ENCODE measurements at regions not wholly inside any gene's neighbourhood (a gene's known extent, or its start where the extent isn't known, plus 50 kb on each side); places are given as distances from the start of the nearest gene placed in this dataset.

DNA sequence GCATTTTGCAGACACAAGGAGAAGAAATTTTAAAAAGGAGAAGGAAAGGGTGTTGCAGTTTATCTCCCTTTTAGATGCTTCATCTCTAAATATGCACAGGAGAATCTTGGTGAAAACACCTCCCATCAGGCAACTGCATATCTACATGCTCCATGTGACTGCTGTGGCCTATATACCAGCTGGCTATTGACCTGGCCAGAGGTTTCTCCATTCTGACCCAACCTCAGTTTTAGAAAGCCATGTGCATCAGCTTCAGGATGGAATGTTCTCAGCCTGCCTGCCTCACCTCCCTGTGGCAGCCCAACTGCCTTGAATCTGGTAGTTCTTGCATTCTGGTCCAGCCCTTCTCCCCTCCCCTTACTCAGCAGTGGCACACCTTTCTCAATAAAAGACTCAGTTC is 1958.8 kb upstream of the CELF4 start:
- no peaks in the 10 kb centered on the region for H4K20me1 ChIP-seq (ENCODE audit: control insufficient read depth, insufficient read depth)
- H3K36me3 ChIP-seq (ENCODE audit: control insufficient read depth in 2 of 2, insufficient read depth in 2 of 2, low read length in 1 of 2) = no peaks in the 10 kb centered on the region
- no peak for TF ChIP-seq IKZF1 (conservative IDR thresholded peaks at IDR 0.05)
- SMC1A ChIA-PET (ENCODE audit: uncharacterized antibody, unreplicated experiment) = no interaction called here
- H3K79me2 ChIP-seq (ENCODE audit: control insufficient read depth, insufficient read depth, low read length) = no peaks in the 10 kb centered on the region
- BruUV-seq (replicated peaks) = no TSS peak
- intact Hi-C loops (cut with micrococcal nuclease; ENCODE audit: unreplicated experiment) (no loop called here), in situ Hi-C loops (cut with MboI) (no loop called here)
- CTCF ChIA-PET = no interaction called here
- FAIRE-seq (no peak), ATAC-seq (no peak), DNase-seq (ENCODE audit: low read depth, low spot score) (no peak)
- H3K9ac ChIP-seq (ENCODE audit: control insufficient read depth, insufficient read depth, low read length) = no peak overlapping the region
- H2AFZ ChIP-seq (ENCODE audit: control insufficient read depth, low read depth, low read length) = no peak overlapping the region
- H3K4me1 ChIP-seq (ENCODE audit: control insufficient read depth, insufficient read depth, low read length) = no peaks in the 10 kb centered on the region
- H3K9me3 ChIP-seq (replicated peaks; ENCODE audit: control insufficient read depth, insufficient read depth, low read length) = no peaks in the 10 kb centered on the region
- H3K27ac ChIP-seq (ENCODE audit: control insufficient read depth, insufficient read depth) = no peak overlapping the region
- no peaks in the 10 kb centered on the region for H3K27me3 ChIP-seq (replicated peaks in 1 of 2; ENCODE audit: control insufficient read depth in 2 of 2, insufficient read depth in 2 of 2, low read length in 1 of 2)
- POLR2A ChIA-PET = no interaction called here
- RAD21 ChIA-PET (ENCODE audit: unreplicated experiment) = no interaction called here
- no peak overlapping the region for H3K4me3 ChIP-seq
- no peak overlapping the region for H3K4me2 ChIP-seq (ENCODE audit: control insufficient read depth, insufficient read depth)

DNA sequence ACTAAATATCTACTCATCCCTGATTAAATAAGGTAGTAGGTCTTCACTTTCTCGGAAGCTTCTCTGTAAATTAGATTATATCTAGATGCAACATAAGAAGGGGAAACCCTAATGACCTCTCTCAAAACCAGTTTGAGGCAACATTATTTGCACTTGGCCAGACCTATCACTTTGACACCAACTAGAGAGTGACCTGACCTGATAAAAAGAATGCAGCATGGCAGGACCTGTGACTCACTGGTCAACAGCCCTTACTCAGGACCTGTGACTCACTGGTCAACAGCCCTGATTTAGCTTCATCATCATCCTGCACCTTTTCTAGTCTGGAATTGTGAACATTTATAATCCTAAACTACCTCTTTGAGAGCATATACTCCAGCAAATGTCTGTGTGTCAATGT is 1957.7 kb upstream of the CELF4 start:
- no peak for FAIRE-seq
- no peaks in the 10 kb centered on the region for H3K79me2 ChIP-seq (ENCODE audit: control insufficient read depth, insufficient read depth, low read length)
- TF ChIP-seq, protein P1, sequence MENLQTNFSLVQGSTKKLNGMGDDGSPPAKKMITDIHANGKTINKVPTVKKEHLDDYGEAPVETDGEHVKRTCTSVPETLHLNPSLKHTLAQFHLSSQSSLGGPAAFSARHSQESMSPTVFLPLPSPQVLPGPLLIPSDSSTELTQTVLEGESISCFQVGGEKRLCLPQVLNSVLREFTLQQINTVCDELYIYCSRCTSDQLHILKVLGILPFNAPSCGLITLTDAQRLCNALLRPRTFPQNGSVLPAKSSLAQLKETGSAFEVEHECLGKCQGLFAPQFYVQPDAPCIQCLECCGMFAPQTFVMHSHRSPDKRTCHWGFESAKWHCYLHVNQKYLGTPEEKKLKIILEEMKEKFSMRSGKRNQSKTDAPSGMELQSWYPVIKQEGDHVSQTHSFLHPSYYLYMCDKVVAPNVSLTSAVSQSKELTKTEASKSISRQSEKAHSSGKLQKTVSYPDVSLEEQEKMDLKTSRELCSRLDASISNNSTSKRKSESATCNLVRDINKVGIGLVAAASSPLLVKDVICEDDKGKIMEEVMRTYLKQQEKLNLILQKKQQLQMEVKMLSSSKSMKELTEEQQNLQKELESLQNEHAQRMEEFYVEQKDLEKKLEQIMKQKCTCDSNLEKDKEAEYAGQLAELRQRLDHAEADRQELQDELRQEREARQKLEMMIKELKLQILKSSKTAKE (IDR thresholded peaks at IDR 0.05; ENCODE audit: low read depth, poor library complexity, severe bottlenecking) = no peak
- no peak for TF ChIP-seq RBBP5 (conservative IDR thresholded peaks at IDR 0.05)
- TF ChIP-seq YY1 (IDR thresholded peaks at IDR 0.05; ENCODE audit: low read depth, low read length) = no peak
- TF ChIP-seq BACH1 (IDR thresholded peaks at IDR 0.05; ENCODE audit: borderline replicate concordance) = no peak
- TF ChIP-seq RFX5 (IDR thresholded peaks at IDR 0.05; ENCODE audit: low read depth, low read length) = no peak
- TF ChIP-seq NR2C1 (IDR thresholded peaks at IDR 0.05) = no peak
- TF ChIP-seq IRF4 (IDR thresholded peaks at IDR 0.05; ENCODE audit: low read depth, low read length) = no peak
- no peak for TF ChIP-seq CHD1 (IDR thresholded peaks at IDR 0.05; ENCODE audit: low read depth, low read length)
- TF ChIP-seq KLF5 (IDR thresholded peaks at IDR 0.05; ENCODE audit: partially characterized antibody) = no peak
- no peak for TF ChIP-seq POU2F2 (IDR thresholded peaks at IDR 0.05; ENCODE audit: borderline replicate concordance, low read depth, low read length)
- TF ChIP-seq IKZF1 (conservative IDR thresholded peaks at IDR 0.05) = no peak
- no peak for TF ChIP-seq CREM (IDR thresholded peaks at IDR 0.05; ENCODE audit: low read depth)
- no peak for TF ChIP-seq ATF7 (IDR thresholded peaks at IDR 0.05; ENCODE audit: low read depth)
- no peak for TF ChIP-seq TCF12 (IDR thresholded peaks at IDR 0.05; ENCODE audit: low read depth, low read length)
- TF ChIP-seq YBX1 (IDR thresholded peaks at IDR 0.05) = no peak
- TF ChIP-seq SUZ12 (IDR thresholded peaks at IDR 0.05; ENCODE audit: unreplicated experiment) = no peak
- no peak for TF ChIP-seq HDGF (IDR thresholded peaks at IDR 0.05)
- TF ChIP-seq BHLHE40 (IDR thresholded peaks at IDR 0.05; ENCODE audit: borderline replicate concordance in 1 of 2, low read depth in 2 of 2, low read length in 1 of 2) = no peak

More for the DNA sequence above, 1957.7 kb upstream of the CELF4 start:
- ATAC-seq (no peak), DNase-seq (ENCODE audit: low read depth, low spot score) (no peak)
- POLR2A ChIA-PET = no interaction called here
- no peaks in the 10 kb centered on the region for H3K36me3 ChIP-seq (ENCODE audit: control insufficient read depth in 2 of 2, insufficient read depth in 2 of 2, low read length in 1 of 2)
- WGBS (ENCODE audit: insufficient coverage, insufficient replicate concordance, low lambda C conversion rate, missing lambda C conversion rate) = 0% methylated on average over 1 of the region's 1 CpG
- SMC1A ChIA-PET (ENCODE audit: uncharacterized antibody, unreplicated experiment) = no interaction called here
- no peak overlapping the region for H2AFZ ChIP-seq (ENCODE audit: control insufficient read depth, low read depth, low read length)
- no peak overlapping the region for H3K4me2 ChIP-seq (ENCODE audit: control insufficient read depth, insufficient read depth)
- no peaks in the 10 kb centered on the region for H3K9me3 ChIP-seq (replicated peaks; ENCODE audit: control insufficient read depth, insufficient read depth, low read length)
- no peak overlapping the region for H3K9ac ChIP-seq (ENCODE audit: control insufficient read depth, insufficient read depth, low read length)
- RAD21 ChIA-PET (ENCODE audit: unreplicated experiment) = no interaction called here
- H3K27ac ChIP-seq (ENCODE audit: control insufficient read depth, insufficient read depth) = no peak overlapping the region
- H4K20me1 ChIP-seq (ENCODE audit: control insufficient read depth, insufficient read depth) = no peaks in the 10 kb centered on the region
- BruUV-seq (replicated peaks) = no TSS peak
- in situ Hi-C loops (cut with MboI) (no loop called here), intact Hi-C loops (cut with micrococcal nuclease; ENCODE audit: unreplicated experiment) (no loop called here)
- no peak overlapping the region for H3K4me3 ChIP-seq
- no peaks in the 10 kb centered on the region for H3K4me1 ChIP-seq (ENCODE audit: control insufficient read depth, insufficient read depth, low read length)
- CTCF ChIA-PET = no interaction called here
- no peaks in the 10 kb centered on the region for H3K27me3 ChIP-seq (replicated peaks in 1 of 2; ENCODE audit: control insufficient read depth in 2 of 2, insufficient read depth in 2 of 2, low read length in 1 of 2)

All from GM12878 (cell line).